GM10847 (cell line): ENCODE measurements at regions not wholly inside any gene's neighbourhood (a gene's known extent, or its start where the extent isn't known, plus 50 kb on each side); places are given as distances from the start of the nearest gene placed in this dataset.

Source experiments
- POLR2A ChIP-seq: IDR thresholded peaks from 2 replicates; pipeline ENCODE4 v1.6.1; 2011; ENCODE audit not compliant: insufficient read length; ENCODE audit errors: extremely low read depth

GRCh38 chr10:31151301-31151700 is 119.6 kb upstream of the ZNF438 start:
- TF ChIP-seq POLR2A: no peak

- TF ChIP-seq POLR2A: no peak
These were observed 120.9 kb upstream of the ZNF438 start for GRCh38 chr10:31152421-31153135.

- no peak for TF ChIP-seq POLR2A
These were observed 121.5 kb upstream of the ZNF438 start for GRCh38 chr10:31153161-31153560.

GRCh38 chr10:31153692-31154091 is 122.0 kb upstream of the ZNF438 start:
- no peak for TF ChIP-seq POLR2A

- no peak for TF ChIP-seq POLR2A
These were observed 123.3 kb upstream of the ZNF438 start for GRCh38 chr10:31154996-31155395.

GRCh38 chr10:31157123-31158010 is 125.7 kb upstream of the ZNF438 start:
- no peak for TF ChIP-seq POLR2A

GRCh38 chr10:31158011-31158658 is 126.5 kb upstream of the ZNF438 start:
- TF ChIP-seq POLR2A: no peak

- no peak for TF ChIP-seq POLR2A
These were observed 134.9 kb upstream of the ZNF438 start for GRCh38 chr10:31166606-31167005.

- no peak for TF ChIP-seq POLR2A
These were observed 139.0 kb upstream of the ZNF438 start for GRCh38 chr10:31170636-31171035.

- TF ChIP-seq POLR2A: no peak
These were observed 139.9 kb upstream of the ZNF438 start for GRCh38 chr10:31171402-31172083.

- TF ChIP-seq POLR2A: no peak
These were observed 141.3 kb upstream of the ZNF438 start for GRCh38 chr10:31172925-31173324.

GRCh38 chr10:31173752-31174151 is 142.1 kb upstream of the ZNF438 start:
- TF ChIP-seq POLR2A: no peak

GRCh38 chr10:31179091-31179680 is 139.8 kb upstream of the ZEB1 start:
- no peak for TF ChIP-seq POLR2A

GRCh38 chr10:31186225-31187000 is 132.6 kb upstream of the ZEB1 start:
- TF ChIP-seq POLR2A: no peak

- no peak for TF ChIP-seq POLR2A
These were observed 131.8 kb upstream of the ZEB1 start for GRCh38 chr10:31187182-31187581.
